ENCODE measurements at regions not wholly inside any gene's neighbourhood (a gene's known extent, or its start where the extent isn't known, plus 50 kb on each side); places are given as distances from the start of the nearest gene placed in this dataset.
"Not testable (repeated sequence)": the region's sequence is repeated elsewhere in the genome, so short reads cannot be mapped to it uniquely, and the experiment has no call there.

GRCh38 chr10:9855451-9855850, 1162.2 kb upstream of the CELF2 start:
- not testable (repeated sequence) for TF ChIP-seq CTCF (conservative IDR thresholded peaks at IDR 0.05 in 1 of 2, IDR thresholded peaks at IDR 0.05 in 1 of 2; ENCODE audit: extremely low read depth in 1 of 2, insufficient read depth in 1 of 2, low read depth in 1 of 2, low read length in 2 of 2); EZH2 (IDR thresholded peaks at IDR 0.05; ENCODE audit: borderline replicate concordance, low read length)

All from mammary epithelial cell (primary cell).